WTC11 (cell line): ENCODE measurements at regions not wholly inside any gene's neighbourhood (a gene's known extent, or its start where the extent isn't known, plus 50 kb on each side); places are given as distances from the start of the nearest gene placed in this dataset.

ENCODE experiments used
- ATAC-seq: fragments of 200-7000 bp; cut with Tn5 transposase; 2 replicates; pipeline ENCODE4 v1.10.0; 2021; ENCODE audit warnings: mild to moderate bottlenecking, moderate library complexity
- CTCF ChIA-PET: fragments of 300-600 bp; sonication (Branson Sonifier 250); formaldehyde crosslinking; loops from one replicate; lab custom pipeline; 2021; ENCODE audit warnings: antibody characterized with exemption; lab: Charles Lee
- POLR2A ChIA-PET: fragments of 350-600 bp; sonication (Branson Sonifier 250); formaldehyde crosslinking; loops from one replicate; lab custom pipeline; 2021; ENCODE audit warnings: antibody characterized with exemption; lab: Charles Lee
- DNase-seq: peaks from one replicate; pipeline ENCODE4 v3.0.0; 2021; ENCODE audit warnings: low spot score
- H3K27ac Mint-ChIP-seq: 2 replicates; pipeline ENCODE4 v1.8.0; 2021; ENCODE audit warnings: mixed read lengths
- H3K27me3 Mint-ChIP-seq: 2 replicates; pipeline ENCODE4 v1.8.0; 2021; ENCODE audit warnings: low read depth, mild to moderate bottlenecking, moderate library complexity, mixed read lengths
- H3K36me3 Mint-ChIP-seq: 2 replicates; pipeline ENCODE4 v1.8.0; 2021; ENCODE audit warnings: mixed read lengths
- H3K4me1 Mint-ChIP-seq: 2 replicates; pipeline ENCODE4 v1.8.0; 2022; ENCODE audit warnings: mixed read lengths
- H3K4me3 Mint-ChIP-seq: 2 replicates; pipeline ENCODE4 v1.8.0; 2021; ENCODE audit warnings: mild to moderate bottlenecking, moderate library complexity, mixed read lengths
- H3K9me3 Mint-ChIP-seq: 2 replicates; pipeline ENCODE4 v1.8.0; 2021; ENCODE audit warnings: mixed read lengths
- ATF6 ChIP-seq: sonication (generic); formaldehyde crosslinking; IDR thresholded peaks from 2 replicates; pipeline ENCODE4 v1.8.1; 2023; ENCODE audit warnings: mild to moderate bottlenecking, missing genetic modification reagents
- ETV6 ChIP-seq: sonication (generic); formaldehyde crosslinking; IDR thresholded peaks from 2 replicates; pipeline ENCODE4 v1.8.1; 2022; ENCODE audit warnings: mild to moderate bottlenecking, missing genetic modification reagents
- JUN ChIP-seq: sonication (generic); formaldehyde crosslinking; IDR thresholded peaks from 2 replicates; pipeline ENCODE4 v1.8.0; 2023; ENCODE audit warnings: mild to moderate bottlenecking, missing genetic modification reagents
- MAX ChIP-seq: sonication (generic); formaldehyde crosslinking; IDR thresholded peaks from 2 replicates; pipeline ENCODE4 v1.8.0; 2022; ENCODE audit warnings: mild to moderate bottlenecking, missing genetic modification reagents
- MLX ChIP-seq: sonication (generic); formaldehyde crosslinking; IDR thresholded peaks from 2 replicates; pipeline ENCODE4 v1.8.1; 2023; ENCODE audit warnings: mild to moderate bottlenecking, missing genetic modification reagents, moderate library complexity
- NFE2L1 ChIP-seq: sonication (generic); formaldehyde crosslinking; IDR thresholded peaks from 2 replicates; pipeline ENCODE4 v1.8.1; 2023; ENCODE audit warnings: missing genetic modification reagents
- OVOL2 ChIP-seq: fragments of 250-450 bp; sonication (Bioruptor Pico); IDR thresholded peaks from 2 replicates; pipeline ENCODE4 v1.9.0; 2021; ENCODE audit warnings: mild to moderate bottlenecking, borderline replicate concordance
- TCF7 ChIP-seq: sonication (generic); formaldehyde crosslinking; IDR thresholded peaks from 2 replicates; pipeline ENCODE4 v1.8.0; 2022; ENCODE audit warnings: mild to moderate bottlenecking, low read depth, missing genetic modification reagents, moderate library complexity
- ZMAT4 ChIP-seq: fragments of 250-450 bp; sonication (Bioruptor Pico); IDR thresholded peaks from 2 replicates; pipeline ENCODE4 v1.9.0; 2021; ENCODE audit warnings: mild to moderate bottlenecking
- ZNF121 ChIP-seq: sonication (generic); formaldehyde crosslinking; IDR thresholded peaks from 2 replicates; pipeline ENCODE4 v1.8.0; 2023; ENCODE audit warnings: missing genetic modification reagents
- ZNF219 ChIP-seq: sonication (generic); formaldehyde crosslinking; IDR thresholded peaks from 2 replicates; pipeline ENCODE4 v1.8.0; 2023; ENCODE audit warnings: missing genetic modification reagents, mild to moderate bottlenecking, borderline replicate concordance
- ZNF396 ChIP-seq: fragments of 250-450 bp; sonication (Bioruptor Pico); IDR thresholded peaks from 2 replicates; pipeline ENCODE4 v1.8.0; 2021; ENCODE audit warnings: mild to moderate bottlenecking, moderate library complexity, borderline replicate concordance
- TF ChIP-seq, protein P1 (sequence below): sonication (generic); formaldehyde crosslinking; IDR thresholded peaks from 2 replicates; pipeline ENCODE4 v1.8.0; 2023; ENCODE audit warnings: missing genetic modification reagents, mild to moderate bottlenecking, borderline replicate concordance
- TF ChIP-seq, protein P2 (sequence below): sonication (generic); formaldehyde crosslinking; IDR thresholded peaks from 2 replicates; pipeline ENCODE4 v1.8.0; 2022; ENCODE audit warnings: mild to moderate bottlenecking, missing genetic modification reagents
- TF ChIP-seq, protein P3 (sequence below): sonication (generic); formaldehyde crosslinking; IDR thresholded peaks from 2 replicates; pipeline ENCODE4 v1.8.1; 2023; ENCODE audit warnings: mild to moderate bottlenecking, moderate library complexity, missing genetic modification reagents
- TF ChIP-seq, protein P4 (sequence below): sonication (generic); formaldehyde crosslinking; IDR thresholded peaks from 2 replicates; pipeline ENCODE4 v1.8.0; 2022; ENCODE audit warnings: mild to moderate bottlenecking, missing genetic modification reagents
- TF ChIP-seq, protein P5 (sequence below): sonication (generic); formaldehyde crosslinking; IDR thresholded peaks from 2 replicates; pipeline ENCODE4 v1.8.1; 2023; ENCODE audit warnings: mild to moderate bottlenecking, missing genetic modification reagents

- Mint-ChIP-seq H3K4me3 (no peak overlapping the region), H3K4me1 (no peaks in the 10 kb centered on the region), H3K27ac (no peak overlapping the region), H3K27me3 (no peaks in the 10 kb centered on the region), H3K36me3 (no peaks in the 10 kb centered on the region)
- ATAC-seq, result no peak
- DNase-seq, result no peak
- CTCF ChIA-PET, result no interaction called here
- TF ChIP-seq MLX (CRISPR knock-in tag), result no peak
- no peak for TF ChIP-seq TCF7 (CRISPR knock-in tag)
- TF ChIP-seq OVOL2, result no peak
- TF ChIP-seq NFE2L1 (CRISPR knock-in tag), result no peak
- no peak for TF ChIP-seq ZNF219
- TF ChIP-seq, protein P1, sequence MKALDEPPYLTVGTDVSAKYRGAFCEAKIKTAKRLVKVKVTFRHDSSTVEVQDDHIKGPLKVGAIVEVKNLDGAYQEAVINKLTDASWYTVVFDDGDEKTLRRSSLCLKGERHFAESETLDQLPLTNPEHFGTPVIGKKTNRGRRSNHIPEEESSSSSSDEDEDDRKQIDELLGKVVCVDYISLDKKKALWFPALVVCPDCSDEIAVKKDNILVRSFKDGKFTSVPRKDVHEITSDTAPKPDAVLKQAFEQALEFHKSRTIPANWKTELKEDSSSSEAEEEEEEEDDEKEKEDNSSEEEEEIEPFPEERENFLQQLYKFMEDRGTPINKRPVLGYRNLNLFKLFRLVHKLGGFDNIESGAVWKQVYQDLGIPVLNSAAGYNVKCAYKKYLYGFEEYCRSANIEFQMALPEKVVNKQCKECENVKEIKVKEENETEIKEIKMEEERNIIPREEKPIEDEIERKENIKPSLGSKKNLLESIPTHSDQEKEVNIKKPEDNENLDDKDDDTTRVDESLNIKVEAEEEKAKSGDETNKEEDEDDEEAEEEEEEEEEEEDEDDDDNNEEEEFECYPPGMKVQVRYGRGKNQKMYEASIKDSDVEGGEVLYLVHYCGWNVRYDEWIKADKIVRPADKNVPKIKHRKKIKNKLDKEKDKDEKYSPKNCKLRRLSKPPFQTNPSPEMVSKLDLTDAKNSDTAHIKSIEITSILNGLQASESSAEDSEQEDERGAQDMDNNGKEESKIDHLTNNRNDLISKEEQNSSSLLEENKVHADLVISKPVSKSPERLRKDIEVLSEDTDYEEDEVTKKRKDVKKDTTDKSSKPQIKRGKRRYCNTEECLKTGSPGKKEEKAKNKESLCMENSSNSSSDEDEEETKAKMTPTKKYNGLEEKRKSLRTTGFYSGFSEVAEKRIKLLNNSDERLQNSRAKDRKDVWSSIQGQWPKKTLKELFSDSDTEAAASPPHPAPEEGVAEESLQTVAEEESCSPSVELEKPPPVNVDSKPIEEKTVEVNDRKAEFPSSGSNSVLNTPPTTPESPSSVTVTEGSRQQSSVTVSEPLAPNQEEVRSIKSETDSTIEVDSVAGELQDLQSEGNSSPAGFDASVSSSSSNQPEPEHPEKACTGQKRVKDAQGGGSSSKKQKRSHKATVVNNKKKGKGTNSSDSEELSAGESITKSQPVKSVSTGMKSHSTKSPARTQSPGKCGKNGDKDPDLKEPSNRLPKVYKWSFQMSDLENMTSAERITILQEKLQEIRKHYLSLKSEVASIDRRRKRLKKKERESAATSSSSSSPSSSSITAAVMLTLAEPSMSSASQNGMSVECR (CRISPR knock-in tag), result no peak
- TF ChIP-seq ZNF121 (CRISPR knock-in tag), result no peak
- TF ChIP-seq MAX (CRISPR knock-in tag), result no peak
- TF ChIP-seq, protein P2, sequence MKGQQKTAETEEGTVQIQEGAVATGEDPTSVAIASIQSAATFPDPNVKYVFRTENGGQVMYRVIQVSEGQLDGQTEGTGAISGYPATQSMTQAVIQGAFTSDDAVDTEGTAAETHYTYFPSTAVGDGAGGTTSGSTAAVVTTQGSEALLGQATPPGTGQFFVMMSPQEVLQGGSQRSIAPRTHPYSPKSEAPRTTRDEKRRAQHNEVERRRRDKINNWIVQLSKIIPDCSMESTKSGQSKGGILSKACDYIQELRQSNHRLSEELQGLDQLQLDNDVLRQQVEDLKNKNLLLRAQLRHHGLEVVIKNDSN (CRISPR knock-in tag), result no peak
- TF ChIP-seq ZNF396 (CRISPR knock-in tag), result no peak
- TF ChIP-seq, protein P3, sequence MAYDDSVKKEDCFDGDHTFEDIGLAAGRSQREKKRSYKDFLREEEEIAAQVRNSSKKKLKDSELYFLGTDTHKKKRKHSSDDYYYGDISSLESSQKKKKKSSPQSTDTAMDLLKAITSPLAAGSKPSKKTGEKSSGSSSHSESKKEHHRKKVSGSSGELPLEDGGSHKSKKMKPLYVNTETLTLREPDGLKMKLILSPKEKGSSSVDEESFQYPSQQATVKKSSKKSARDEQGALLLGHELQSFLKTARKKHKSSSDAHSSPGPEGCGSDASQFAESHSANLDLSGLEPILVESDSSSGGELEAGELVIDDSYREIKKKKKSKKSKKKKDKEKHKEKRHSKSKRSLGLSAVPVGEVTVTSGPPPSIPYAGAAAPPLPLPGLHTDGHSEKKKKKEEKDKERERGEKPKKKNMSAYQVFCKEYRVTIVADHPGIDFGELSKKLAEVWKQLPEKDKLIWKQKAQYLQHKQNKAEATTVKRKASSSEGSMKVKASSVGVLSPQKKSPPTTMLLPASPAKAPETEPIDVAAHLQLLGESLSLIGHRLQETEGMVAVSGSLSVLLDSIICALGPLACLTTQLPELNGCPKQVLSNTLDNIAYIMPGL (CRISPR knock-in tag), result no peak
- TF ChIP-seq ZMAT4 (CRISPR knock-in tag), result no peak
- no peak for TF ChIP-seq ETV6 (CRISPR knock-in tag)
- TF ChIP-seq ATF6 (CRISPR knock-in tag), result no peak
- no peak for TF ChIP-seq JUN
- TF ChIP-seq, protein P4, sequence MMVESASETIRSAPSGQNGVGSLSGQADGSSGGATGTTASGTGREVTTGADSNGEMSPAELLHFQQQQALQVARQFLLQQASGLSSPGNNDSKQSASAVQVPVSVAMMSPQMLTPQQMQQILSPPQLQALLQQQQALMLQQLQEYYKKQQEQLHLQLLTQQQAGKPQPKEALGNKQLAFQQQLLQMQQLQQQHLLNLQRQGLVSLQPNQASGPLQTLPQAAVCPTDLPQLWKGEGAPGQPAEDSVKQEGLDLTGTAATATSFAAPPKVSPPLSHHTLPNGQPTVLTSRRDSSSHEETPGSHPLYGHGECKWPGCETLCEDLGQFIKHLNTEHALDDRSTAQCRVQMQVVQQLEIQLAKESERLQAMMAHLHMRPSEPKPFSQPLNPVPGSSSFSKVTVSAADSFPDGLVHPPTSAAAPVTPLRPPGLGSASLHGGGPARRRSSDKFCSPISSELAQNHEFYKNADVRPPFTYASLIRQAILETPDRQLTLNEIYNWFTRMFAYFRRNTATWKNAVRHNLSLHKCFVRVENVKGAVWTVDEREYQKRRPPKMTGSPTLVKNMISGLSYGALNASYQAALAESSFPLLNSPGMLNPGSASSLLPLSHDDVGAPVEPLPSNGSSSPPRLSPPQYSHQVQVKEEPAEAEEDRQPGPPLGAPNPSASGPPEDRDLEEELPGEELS (CRISPR knock-in tag), result no peak
- TF ChIP-seq, protein P5, sequence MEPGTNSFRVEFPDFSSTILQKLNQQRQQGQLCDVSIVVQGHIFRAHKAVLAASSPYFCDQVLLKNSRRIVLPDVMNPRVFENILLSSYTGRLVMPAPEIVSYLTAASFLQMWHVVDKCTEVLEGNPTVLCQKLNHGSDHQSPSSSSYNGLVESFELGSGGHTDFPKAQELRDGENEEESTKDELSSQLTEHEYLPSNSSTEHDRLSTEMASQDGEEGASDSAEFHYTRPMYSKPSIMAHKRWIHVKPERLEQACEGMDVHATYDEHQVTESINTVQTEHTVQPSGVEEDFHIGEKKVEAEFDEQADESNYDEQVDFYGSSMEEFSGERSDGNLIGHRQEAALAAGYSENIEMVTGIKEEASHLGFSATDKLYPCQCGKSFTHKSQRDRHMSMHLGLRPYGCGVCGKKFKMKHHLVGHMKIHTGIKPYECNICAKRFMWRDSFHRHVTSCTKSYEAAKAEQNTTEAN, result no peak
- TF ChIP-seq, all 79 proteins: peak for 0
- H3K9me3 Mint-ChIP-seq, result no peaks in the 10 kb centered on the region
- POLR2A ChIA-PET, result no interaction called here
These were observed 979.0 kb downstream of the EFNA5 start for GRCh38 chr5:106691701-106692100.
